Brain microvascular endothelial cell (primary cell): ENCODE measurements at regions not wholly inside any gene's neighbourhood (a gene's known extent, or its start where the extent isn't known, plus 50 kb on each side); places are given as distances from the start of the nearest gene placed in this dataset.

Source experiments
- DNase-seq: peaks from one replicate; pipeline ENCODE4 v3.0.0-alpha.2; 2020
- H3K27ac ChIP-seq: fragments of 250-450 bp; sonication (Bioruptor Pico); 2 replicates; pipeline ENCODE4 v1.5.1; 2020; ENCODE audit warnings: mild to moderate bottlenecking, moderate library complexity
- H3K27me3 ChIP-seq: fragments of 250-450 bp; sonication (Bioruptor Pico); replicated peaks from 2 replicates; pipeline ENCODE4 v1.5.1; 2020; ENCODE audit warnings: mild to moderate bottlenecking
- H3K36me3 ChIP-seq: fragments of 250-450 bp; sonication (Bioruptor Pico); replicated peaks from 2 replicates; pipeline ENCODE4 v1.5.1; 2020; ENCODE audit warnings: mild to moderate bottlenecking
- H3K4me3 ChIP-seq: 2 replicates; pipeline ENCODE4 v1.5.1; 2011; ENCODE audit warnings: low read depth, mild to moderate bottlenecking, control low read depth, low read length, moderate library complexity
- CTCF ChIP-seq: IDR thresholded peaks from 2 replicates; pipeline ENCODE4 v1.5.1; 2011; ENCODE audit warnings: low read depth, mild to moderate bottlenecking, moderate library complexity, low read length, control low read depth, inconsistent platforms; ENCODE audit errors: missing control alignments
- in situ Hi-C: cut with HindIII; loops from 2 replicates; pipeline ENCODE4 v1.10.0; 2017; ENCODE audit warnings: low sequenced_read_pairs, low pct_ligation_motif_present

GRCh38 chr1:170301596-170301995, 155.8 kb downstream of the NTMT2 start:
- no peaks in the 10 kb centered on the region for H3K27me3 ChIP-seq
- DNase-seq = no peak
- no peak overlapping the region for H3K4me3 ChIP-seq
- in situ Hi-C loops = no loop called here
- TF ChIP-seq CTCF = no peak
- H3K36me3 ChIP-seq = no peaks in the 10 kb centered on the region
- H3K27ac ChIP-seq = no peak overlapping the region

GRCh38 chr1:170303034-170303433, 157.3 kb downstream of the NTMT2 start:
- no peak for TF ChIP-seq CTCF
- in situ Hi-C loops = no loop called here
- no peaks in the 10 kb centered on the region for H3K27me3 ChIP-seq
- H3K27ac ChIP-seq = no peak overlapping the region
- H3K36me3 ChIP-seq = no peaks in the 10 kb centered on the region
- no peak for DNase-seq
- H3K4me3 ChIP-seq = no peak overlapping the region

- in situ Hi-C loops = no loop called here
- H3K27ac ChIP-seq = no peak overlapping the region
- H3K4me3 ChIP-seq = no peak overlapping the region
- DNase-seq = no peak
- TF ChIP-seq CTCF = no peak
- H3K36me3 ChIP-seq = no peaks in the 10 kb centered on the region
- H3K27me3 ChIP-seq = no peaks in the 10 kb centered on the region
Measured at GRCh38 chr1:170305777-170306512, 160.2 kb downstream of the NTMT2 start.

- DNase-seq = no peak
- Histone ChIP-seq H3K4me3 (no peak overlapping the region), H3K36me3 (no peaks in the 10 kb centered on the region), H3K27me3 (no peaks in the 10 kb centered on the region), H3K27ac (no peak overlapping the region)
- no peak for TF ChIP-seq CTCF
- in situ Hi-C loops = no loop called here
Measured at GRCh38 chr1:170306513-170306910, 160.8 kb downstream of the NTMT2 start.

- Histone ChIP-seq H3K27ac (no peak overlapping the region), H3K36me3 (no peaks in the 10 kb centered on the region), H3K4me3 (no peak overlapping the region), H3K27me3 (no peaks in the 10 kb centered on the region)
- TF ChIP-seq CTCF = no peak
- in situ Hi-C loops = no loop called here
- DNase-seq = no peak
Measured at GRCh38 chr1:170306948-170307347, 161.2 kb downstream of the NTMT2 start.

- no peaks in the 10 kb centered on the region for H3K36me3 ChIP-seq
- in situ Hi-C loops = no loop called here
- no peak overlapping the region for H3K4me3 ChIP-seq
- no peak overlapping the region for H3K27ac ChIP-seq
- DNase-seq = no peak
- TF ChIP-seq CTCF = no peak
- H3K27me3 ChIP-seq = no peaks in the 10 kb centered on the region
Measured at GRCh38 chr1:170307426-170307825, 161.7 kb downstream of the NTMT2 start.
